ENCODE measurements at regions not wholly inside any gene's neighbourhood (a gene's known extent, or its start where the extent isn't known, plus 50 kb on each side); places are given as distances from the start of the nearest gene placed in this dataset.

DNA sequence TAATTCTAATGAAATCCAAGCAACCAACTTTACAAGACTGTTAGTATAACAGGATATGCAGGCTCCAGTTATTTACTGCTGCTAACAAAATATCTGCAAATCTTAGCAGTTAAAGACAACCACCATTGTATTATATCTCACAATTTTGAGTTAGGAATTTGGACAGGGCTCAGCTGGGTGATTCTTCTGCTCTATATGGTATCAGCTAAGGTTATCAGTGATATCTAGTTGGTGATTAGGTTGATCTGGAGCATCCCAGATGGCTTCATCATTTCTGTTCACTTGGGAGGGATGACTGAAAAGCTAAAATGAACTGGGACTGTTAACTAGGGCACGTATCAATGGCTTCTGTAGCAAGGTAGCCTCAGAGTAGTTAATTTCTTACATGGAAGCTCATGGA lies 105.7 kb downstream of the MBL2 start:
- Histone ChIP-seq H3K9ac (ENCODE audit: extremely low read depth, insufficient read length, low read length) (no peak overlapping the region), H3K9me3 (ENCODE audit: control insufficient read depth, low read depth, low read length) (peaks cover 5% of the 10 kb centered on the region), H3K23me2 (ENCODE audit: insufficient read length, low read depth, low read length, poor library complexity, severe bottlenecking) (no peaks in the 10 kb centered on the region), H4K20me1 (ENCODE audit: control insufficient read depth, insufficient read depth, insufficient read length) (no peaks in the 10 kb centered on the region), H3K14ac (ENCODE audit: insufficient read depth, low read length) (no peak overlapping the region), H4K91ac (ENCODE audit: insufficient read length, low read depth, low read length) (no peak overlapping the region), H2AFZ (ENCODE audit: low read length) (no peak overlapping the region), H3T11ph (ENCODE audit: low read length) (no peak overlapping the region), H2BK12ac (ENCODE audit: insufficient read length, low read depth, low read length) (no peak overlapping the region), H4K5ac (ENCODE audit: insufficient read length, low read depth, low read length) (no peak overlapping the region), H3K4me2 (ENCODE audit: insufficient read depth, insufficient read length, low read length) (no peak overlapping the region), H2BK15ac (ENCODE audit: low read depth, low read length) (no peak overlapping the region), H3K4me1 (ENCODE audit: insufficient read depth, low read length) (no peaks in the 10 kb centered on the region), H3K23ac (ENCODE audit: insufficient read length, low read depth, low read length) (no peak overlapping the region), H2BK120ac (ENCODE audit: low read depth, low read length, poor library complexity, severe bottlenecking) (no peak overlapping the region), H3K4ac (ENCODE audit: low read depth, low read length) (no peak overlapping the region), H3K27ac (ENCODE audit: insufficient read length, low read depth, low read length) (no peak overlapping the region), H2AK5ac (ENCODE audit: insufficient read length, low read length) (no peak overlapping the region), H3K27me3 (ENCODE audit: insufficient read depth, low read length) (no peaks in the 10 kb centered on the region), H3K79me1 (ENCODE audit: insufficient read depth, low read depth, low read length, poor library complexity, severe bottlenecking) (no peaks in the 10 kb centered on the region), H3K79me2 (ENCODE audit: insufficient read depth, low read length) (no peaks in the 10 kb centered on the region), H3K18ac (ENCODE audit: insufficient read length, low read depth, low read length) (no peak overlapping the region), H2BK5ac (ENCODE audit: insufficient read length, low read length) (no peak overlapping the region), H3K56ac (ENCODE audit: insufficient read length, low read depth, low read length) (no peak overlapping the region), H2BK20ac (ENCODE audit: low read depth, low read length, poor library complexity, severe bottlenecking) (no peak overlapping the region), H4K8ac (replicated peaks; ENCODE audit: insufficient read length, low read depth, low read length) (no peak overlapping the region)
- no peak for DNase-seq
- no peak overlapping the region for H3K4me3 Mint-ChIP-seq
- no peaks in the 10 kb centered on the region for H3K27me3 Mint-ChIP-seq (ENCODE audit: low read depth)
- peaks cover 9 to 12% of the 10 kb centered on the region in 2 experiments for H3K4me1 Mint-ChIP-seq
- TF ChIP-seq, protein P1, sequence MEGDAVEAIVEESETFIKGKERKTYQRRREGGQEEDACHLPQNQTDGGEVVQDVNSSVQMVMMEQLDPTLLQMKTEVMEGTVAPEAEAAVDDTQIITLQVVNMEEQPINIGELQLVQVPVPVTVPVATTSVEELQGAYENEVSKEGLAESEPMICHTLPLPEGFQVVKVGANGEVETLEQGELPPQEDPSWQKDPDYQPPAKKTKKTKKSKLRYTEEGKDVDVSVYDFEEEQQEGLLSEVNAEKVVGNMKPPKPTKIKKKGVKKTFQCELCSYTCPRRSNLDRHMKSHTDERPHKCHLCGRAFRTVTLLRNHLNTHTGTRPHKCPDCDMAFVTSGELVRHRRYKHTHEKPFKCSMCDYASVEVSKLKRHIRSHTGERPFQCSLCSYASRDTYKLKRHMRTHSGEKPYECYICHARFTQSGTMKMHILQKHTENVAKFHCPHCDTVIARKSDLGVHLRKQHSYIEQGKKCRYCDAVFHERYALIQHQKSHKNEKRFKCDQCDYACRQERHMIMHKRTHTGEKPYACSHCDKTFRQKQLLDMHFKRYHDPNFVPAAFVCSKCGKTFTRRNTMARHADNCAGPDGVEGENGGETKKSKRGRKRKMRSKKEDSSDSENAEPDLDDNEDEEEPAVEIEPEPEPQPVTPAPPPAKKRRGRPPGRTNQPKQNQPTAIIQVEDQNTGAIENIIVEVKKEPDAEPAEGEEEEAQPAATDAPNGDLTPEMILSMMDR (conservative IDR thresholded peaks at IDR 0.05) = no peak
- H3K36me3 Mint-ChIP-seq (ENCODE audit: insufficient read depth in 1 of 3, low read depth in 3 of 3) = peaks cover 5 to 9% (median 6%) of the 10 kb centered on the region in 3 experiments; a peak in 5 of 7 replicates
- H3K9me3 Mint-ChIP-seq = peaks cover 9 to 13% of the 10 kb centered on the region in 2 experiments; a peak in 4 of 5 replicates
- no peak overlapping the region for H3K27ac Mint-ChIP-seq
- WGBS (ENCODE audit: extremely low coverage, insufficient read length, low lambda C conversion rate) = no CpG with 5 or more reads among the region's 1 CpG
